GM12874 (cell line): ENCODE measurements at regions not wholly inside any gene's neighbourhood (a gene's known extent, or its start where the extent isn't known, plus 50 kb on each side); places are given as distances from the start of the nearest gene placed in this dataset.

Experiments used
- TF ChIP-seq, protein P1 (sequence below): IDR thresholded peaks from 2 replicates; pipeline ENCODE4 v1.5.1; 2011; ENCODE audit warnings: low read depth, mild to moderate bottlenecking, control low read depth, low read length, moderate library complexity; ENCODE audit not compliant: insufficient read depth

DNA sequence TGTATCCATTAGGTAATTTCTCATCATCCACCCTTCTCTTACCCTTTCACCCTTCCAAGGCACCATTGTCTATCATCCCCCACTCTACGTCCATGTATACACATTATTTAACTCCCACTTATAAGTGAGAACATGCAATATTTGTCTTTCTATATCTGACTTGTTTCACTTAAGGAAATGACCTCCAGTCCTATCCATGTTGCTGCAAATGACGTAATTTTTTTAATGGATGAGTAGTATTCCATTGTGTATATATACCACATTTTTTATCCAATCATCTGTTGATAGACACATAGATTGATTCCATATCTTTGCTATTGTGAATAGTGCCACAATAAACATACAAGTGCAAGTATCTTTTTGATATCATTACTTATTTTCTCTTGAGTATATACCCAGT, 322.9 kb upstream of the CXADR start:
- TF ChIP-seq, protein P1, sequence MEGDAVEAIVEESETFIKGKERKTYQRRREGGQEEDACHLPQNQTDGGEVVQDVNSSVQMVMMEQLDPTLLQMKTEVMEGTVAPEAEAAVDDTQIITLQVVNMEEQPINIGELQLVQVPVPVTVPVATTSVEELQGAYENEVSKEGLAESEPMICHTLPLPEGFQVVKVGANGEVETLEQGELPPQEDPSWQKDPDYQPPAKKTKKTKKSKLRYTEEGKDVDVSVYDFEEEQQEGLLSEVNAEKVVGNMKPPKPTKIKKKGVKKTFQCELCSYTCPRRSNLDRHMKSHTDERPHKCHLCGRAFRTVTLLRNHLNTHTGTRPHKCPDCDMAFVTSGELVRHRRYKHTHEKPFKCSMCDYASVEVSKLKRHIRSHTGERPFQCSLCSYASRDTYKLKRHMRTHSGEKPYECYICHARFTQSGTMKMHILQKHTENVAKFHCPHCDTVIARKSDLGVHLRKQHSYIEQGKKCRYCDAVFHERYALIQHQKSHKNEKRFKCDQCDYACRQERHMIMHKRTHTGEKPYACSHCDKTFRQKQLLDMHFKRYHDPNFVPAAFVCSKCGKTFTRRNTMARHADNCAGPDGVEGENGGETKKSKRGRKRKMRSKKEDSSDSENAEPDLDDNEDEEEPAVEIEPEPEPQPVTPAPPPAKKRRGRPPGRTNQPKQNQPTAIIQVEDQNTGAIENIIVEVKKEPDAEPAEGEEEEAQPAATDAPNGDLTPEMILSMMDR = no peak

DNA sequence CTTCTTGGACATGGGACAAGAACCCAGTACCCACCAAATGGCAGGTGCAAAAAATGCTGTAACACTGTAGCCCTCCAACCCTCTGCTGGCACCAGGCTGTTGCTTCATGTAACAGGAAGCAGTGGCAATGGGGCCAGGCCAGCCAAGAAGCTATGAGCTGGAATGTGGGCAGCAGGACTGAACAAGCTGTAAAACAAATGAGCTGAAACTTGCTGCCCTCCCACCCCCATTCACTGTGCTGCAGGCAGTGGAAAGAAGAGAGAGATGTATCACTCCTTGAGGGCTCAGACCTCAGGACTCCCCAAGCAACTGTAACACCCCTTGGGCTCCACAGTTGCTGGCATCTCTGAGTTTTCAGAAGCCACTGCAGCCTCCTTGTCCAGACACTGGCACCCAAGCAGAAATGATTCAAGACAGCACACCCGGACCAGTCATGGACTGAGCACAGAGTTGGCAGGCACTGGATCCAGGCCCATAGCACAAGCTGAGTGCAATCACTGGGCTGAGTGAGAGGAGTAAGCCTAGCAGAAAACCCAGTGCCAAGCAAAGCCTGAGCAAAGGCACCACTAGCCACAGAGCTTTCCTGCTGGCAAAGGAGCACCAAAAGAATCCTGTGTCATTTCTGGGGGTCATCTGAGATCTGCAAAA, 321.4 kb upstream of the CXADR start:
- TF ChIP-seq, protein P1 = no peak

DNA sequence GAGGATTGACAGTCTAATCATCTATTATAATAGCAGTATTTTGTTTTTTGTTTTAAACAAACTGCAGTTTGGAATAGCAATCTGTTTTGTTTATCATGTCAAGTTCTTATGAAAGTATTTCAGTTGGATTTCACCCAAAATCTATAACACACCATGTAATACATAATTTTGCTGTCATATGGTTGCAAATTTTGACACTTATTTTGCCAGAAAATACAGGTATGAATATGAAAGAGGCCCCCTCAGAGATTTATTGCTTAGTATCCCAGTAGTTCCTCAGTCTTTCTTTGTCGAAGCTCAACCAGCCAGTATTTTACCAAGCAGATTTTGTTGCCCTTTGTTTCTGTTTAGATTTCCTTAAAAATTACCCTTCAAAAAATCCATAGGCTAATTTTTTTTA, 317.5 kb upstream of the CXADR start:
- TF ChIP-seq, protein P1 = no peak

DNA sequence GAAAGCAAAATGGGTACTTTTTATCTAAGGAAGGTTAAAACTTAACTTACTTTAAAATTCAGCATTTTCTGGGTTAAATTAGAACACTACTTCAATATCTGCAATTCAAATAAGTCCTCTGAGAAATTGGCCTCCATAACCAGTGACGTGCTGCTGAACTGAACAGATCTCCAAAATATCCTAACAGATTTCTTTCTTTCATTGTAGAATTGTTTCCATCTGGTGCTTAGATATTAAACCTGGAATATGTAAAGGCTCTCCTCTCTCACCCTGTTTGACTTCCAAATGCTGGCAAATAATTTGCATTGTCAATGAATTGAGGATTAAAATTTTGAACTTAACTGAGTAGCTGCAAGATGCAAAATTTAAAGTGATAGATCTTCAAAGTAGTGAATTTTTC, 316.9 kb upstream of the CXADR start:
- TF ChIP-seq, protein P1 = no peak

- TF ChIP-seq, protein P1 = no peak
Observed at GRCh38 chr21:17196623-17197022, 316.2 kb upstream of the CXADR start.

DNA sequence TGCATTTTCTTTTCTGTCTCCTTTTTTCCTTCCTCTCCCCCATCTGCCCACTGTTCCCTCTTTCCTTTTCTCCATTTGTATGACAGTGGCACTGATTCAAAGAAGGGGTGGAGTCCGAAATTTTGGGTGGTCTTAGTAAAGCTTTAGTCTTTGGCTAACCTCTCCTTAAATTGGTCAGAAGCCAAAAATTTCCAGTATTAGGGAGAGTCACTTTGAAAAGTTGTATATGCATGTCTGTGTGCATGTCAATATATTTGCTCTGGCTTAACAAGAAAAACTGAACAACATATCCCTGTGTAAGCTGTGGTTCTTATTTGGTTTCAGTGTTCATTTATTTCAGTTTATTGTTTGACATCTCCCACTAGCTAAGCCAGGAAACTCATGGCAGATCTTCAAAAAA, 314.8 kb upstream of the CXADR start:
- TF ChIP-seq, protein P1 = no peak

DNA sequence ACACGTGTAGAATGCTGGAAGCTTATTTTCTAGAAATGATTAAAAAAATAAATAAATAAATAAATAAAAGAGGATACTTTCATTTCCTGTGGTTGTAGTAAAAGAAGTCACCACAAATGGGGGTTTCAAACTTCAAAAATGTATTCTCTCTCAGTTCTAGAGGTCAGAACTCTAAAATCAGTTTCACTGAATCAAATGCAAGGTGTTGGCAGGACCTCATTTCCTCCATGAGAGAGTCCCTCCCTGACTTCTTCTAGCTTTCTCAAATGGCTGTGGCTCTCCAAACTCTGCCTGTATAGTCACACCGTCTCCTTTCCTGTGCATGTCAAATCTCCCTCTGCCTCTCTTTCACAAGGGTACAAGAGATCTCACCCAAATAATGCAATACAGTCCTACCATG, 312.6 kb upstream of the CXADR start:
- TF ChIP-seq, protein P1 = no peak
